Right lobe of liver (tissue), 4 donors: ENCODE measurements at regions not wholly inside any gene's neighbourhood (a gene's known extent, or its start where the extent isn't known, plus 50 kb on each side); places are given as distances from the start of the nearest gene placed in this dataset.

Experiments used
- CTCF ChIP-seq, 4 donors: fragments of 200-600 bp in 3 of 4; fragments of 450-650 bp in 1 of 4; IDR thresholded peaks; one replicate each; pipeline versions ENCODE4 v1.5.1 to v1.8.0; 2016 to 2022; ENCODE audit warnings: antibody characterized with exemption in 4 of 4, mild to moderate bottlenecking in 2 of 4
- POLR2A ChIP-seq: fragments of 450-650 bp; IDR thresholded peaks from one replicate; pipeline ENCODE4 v1.6.1; 2017; ENCODE audit warnings: antibody characterized with exemption, mild to moderate bottlenecking
- donor health status: DM: no; HTN: no; CAD: no.
- donor health status: DM: no; HTN: no; CAD: no.
- donor health status: DM: no; HTN: yes; CAD: no.

DNA sequence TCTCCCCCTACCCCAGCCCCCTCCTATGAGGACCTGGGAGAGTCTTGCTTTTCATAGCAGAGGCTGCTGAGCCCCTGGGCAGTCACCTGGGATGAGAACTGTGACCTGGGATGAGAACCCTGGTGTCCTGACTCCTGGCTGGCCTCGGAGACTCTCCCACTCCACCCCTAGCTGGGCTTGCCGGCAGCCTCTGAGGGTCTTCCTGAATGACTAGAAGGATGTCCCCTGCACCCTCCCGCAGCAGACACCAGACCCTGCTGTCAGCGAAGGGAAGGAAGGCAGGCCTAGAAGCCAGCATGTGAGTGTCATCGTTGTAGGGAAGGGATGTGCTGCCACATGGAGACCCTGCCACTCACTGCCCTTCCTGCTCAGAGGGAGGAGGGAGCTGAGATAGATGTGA lies 203.4 kb upstream of the ZNF536 start:
- TF ChIP-seq CTCF (IDR thresholded peaks at IDR 0.05) (no peak), POLR2A (no peak)
